Muscle of arm (tissue), 1 donor: ENCODE measurements at regions not wholly inside any gene's neighbourhood (a gene's known extent, or its start where the extent isn't known, plus 50 kb on each side); places are given as distances from the start of the nearest gene placed in this dataset.

Source experiments
- DNase-seq: peaks from one replicate; pipeline ENCODE4 v3.0.0-alpha.2; 2013

DNA sequence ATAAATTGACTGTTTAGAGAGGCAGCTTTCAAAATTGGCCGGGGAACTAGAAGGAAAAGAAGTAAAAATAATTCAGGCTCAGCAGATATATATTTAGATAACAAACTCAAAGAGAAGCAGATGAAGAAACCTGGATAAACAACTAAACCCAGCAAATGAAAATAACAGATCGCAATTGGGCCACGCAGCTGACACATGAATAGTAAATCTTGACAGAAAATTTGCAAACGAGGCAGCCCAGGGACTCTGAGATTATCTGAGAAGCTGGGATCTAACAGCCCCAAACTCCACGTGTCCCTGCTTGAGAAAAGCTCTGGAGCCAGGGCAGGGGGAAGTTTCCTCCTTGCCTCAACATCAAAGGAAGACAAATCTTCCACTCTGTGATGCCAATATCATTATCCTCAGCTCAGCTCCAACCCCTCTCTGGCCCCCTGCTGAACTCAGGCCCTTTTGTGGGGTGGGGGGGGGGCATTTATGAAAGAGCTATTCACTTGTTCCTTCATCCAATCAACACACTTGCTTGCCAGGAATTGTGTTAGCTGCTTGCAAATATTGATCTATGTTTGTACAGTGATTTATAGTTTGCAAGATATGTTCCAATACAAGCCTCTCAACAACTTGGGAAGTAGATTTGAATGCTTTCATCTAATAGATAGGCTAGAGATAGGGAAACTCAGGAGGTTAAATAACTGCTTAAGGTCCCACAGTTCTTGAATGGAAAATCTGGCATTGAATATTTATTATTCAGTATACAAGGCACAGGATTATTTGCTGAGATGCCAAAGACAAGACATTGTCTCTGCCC is 72.5 kb upstream of the C11orf87 start:
- DNase-seq, result no peak

DNA sequence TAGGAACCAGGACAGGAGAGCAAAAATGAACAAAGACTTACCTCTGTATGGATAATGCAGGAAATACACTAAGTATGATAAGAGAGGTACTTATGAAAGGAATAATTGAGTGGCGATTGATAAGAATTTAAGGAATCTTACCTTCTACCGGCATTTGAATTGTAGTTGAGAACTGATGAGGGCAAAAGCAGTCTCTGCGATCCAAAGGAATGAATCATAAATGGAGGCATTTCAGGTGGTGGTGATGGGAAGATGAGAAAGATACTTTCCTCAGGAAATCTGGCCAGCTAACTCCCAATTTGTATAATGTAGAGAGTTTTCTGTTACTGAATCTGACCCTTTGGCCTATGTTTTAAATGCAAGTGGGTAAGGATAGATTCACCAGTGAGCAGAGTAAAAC is 71.9 kb upstream of the C11orf87 start:
- DNase-seq, result no peak

DNA sequence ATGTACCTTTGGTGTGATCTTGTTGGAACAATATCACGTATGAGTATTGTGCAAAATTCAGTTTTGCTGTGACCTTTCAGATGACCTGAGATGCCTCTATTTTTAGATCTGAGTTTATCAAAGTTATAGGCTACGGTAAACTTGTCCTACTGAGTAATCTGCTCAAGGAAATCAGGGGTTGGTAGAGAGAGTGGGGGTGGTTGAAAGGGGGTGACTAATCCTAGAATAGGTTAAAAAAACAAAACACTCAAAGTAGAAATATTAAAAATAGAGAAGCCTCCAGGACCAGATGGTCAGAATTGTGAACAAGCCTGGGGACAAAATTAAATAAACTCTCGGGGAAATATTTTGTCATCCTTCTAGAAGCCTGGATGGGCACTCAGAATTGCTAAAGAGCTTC is 59.9 kb upstream of the C11orf87 start:
- DNase-seq, result no peak

DNA sequence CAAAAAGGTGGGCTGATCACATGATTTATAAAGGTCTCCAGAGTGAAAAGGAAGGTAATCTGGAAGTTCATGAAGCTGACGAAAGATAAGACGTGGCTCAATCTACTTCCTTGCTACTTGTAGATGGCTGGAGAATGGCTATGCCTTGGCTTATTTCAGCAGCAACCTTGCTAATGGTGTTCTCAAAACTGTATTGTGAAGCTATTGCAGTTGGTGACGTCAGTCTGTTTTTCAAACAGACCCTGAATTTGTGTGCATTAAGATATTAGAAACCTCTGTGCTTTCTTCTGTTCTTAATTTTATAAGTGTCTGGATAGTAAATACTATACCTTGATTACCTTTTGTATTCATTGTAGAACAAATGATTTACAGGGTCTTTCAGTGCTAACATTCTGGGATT is 58.3 kb upstream of the C11orf87 start:
- DNase-seq, result no peak

DNA sequence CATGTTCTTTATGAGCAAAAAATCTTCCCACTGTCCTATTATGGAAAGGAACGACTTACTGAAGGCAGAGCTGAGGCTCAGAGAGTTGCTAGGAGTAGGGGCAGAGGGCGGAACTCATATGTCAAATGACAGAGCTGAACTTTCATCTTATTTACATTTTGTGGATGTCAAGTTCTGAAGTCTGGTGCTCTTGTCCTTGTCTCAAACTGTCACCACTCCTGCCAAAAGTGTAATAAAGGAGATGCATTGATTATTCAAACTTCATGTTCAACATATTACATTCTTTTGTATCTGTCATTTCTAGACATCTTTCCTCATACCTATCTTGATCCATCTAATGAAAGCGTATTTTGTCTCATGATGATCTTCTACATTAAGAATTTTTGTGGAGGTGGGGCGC is 57.1 kb upstream of the C11orf87 start:
- no peak for DNase-seq

DNA sequence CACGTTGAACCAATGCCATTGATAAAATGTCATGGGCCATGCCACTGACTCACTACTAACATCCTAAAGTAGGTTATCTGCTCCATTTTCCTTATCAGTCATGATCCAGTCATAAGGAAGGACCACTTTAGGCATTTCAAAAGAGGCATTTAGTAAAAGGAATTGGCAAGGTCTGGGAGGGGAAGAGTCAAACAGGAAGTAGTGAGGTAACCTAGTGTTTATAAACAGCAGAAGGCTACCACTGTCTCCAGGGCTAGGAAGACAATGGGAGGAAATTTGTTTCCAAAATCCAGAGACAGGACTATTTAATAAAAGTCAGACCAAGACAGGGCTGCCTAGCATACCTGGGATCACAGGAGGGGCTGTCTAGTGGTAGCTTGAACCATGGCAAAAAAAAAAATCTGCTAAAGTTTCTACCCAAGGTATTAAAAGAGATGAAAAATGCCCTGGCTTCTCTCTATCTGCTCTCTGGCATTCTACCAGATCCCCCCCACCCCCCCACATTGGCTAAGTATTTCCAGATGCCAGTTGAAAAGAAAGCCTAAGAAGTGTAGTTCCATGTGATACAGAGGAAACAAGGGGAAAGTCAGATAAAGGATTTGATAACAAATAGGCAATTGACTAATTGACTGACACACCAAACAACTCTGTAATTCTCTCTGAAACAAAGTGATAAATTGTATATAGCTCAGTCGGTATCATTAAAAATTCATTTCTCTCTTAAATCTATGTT is 50.4 kb upstream of the C11orf87 start:
- DNase-seq, result no peak
